ENCODE measurements at regions not wholly inside any gene's neighbourhood (a gene's known extent, or its start where the extent isn't known, plus 50 kb on each side); places are given as distances from the start of the nearest gene placed in this dataset.

- no peak for TF ChIP-seq CTCF (IDR thresholded peaks at IDR 0.05)
- TF ChIP-seq TAF1 (IDR thresholded peaks at IDR 0.05; ENCODE audit: borderline replicate concordance, low read depth, low read length): no peak
- no peak for TF ChIP-seq EZH2phosphoT487 (IDR thresholded peaks at IDR 0.05; ENCODE audit: borderline replicate concordance, low read depth)
- no peak for TF ChIP-seq PBX3 (IDR thresholded peaks at IDR 0.05)
These were observed 364.7 kb downstream of the METTL15 start for GRCh38 chr11:28472904-28473303.
